ENCODE measurements at regions not wholly inside any gene's neighbourhood (a gene's known extent, or its start where the extent isn't known, plus 50 kb on each side); places are given as distances from the start of the nearest gene placed in this dataset.
"Not testable (repeated sequence)": the region's sequence is repeated elsewhere in the genome, so short reads cannot be mapped to it uniquely, and the experiment has no call there.

- TF ChIP-seq CTCF, POLR2AphosphoS5 (IDR thresholded peaks at IDR 0.05): not testable (repeated sequence)
These were observed 61.7 kb downstream of the TMEM235 start for GRCh38 chr17:78293151-78293550.

Measured in transverse colon (tissue), 4 donors.